Astrocyte of the cerebellum (primary cell): ENCODE measurements at regions not wholly inside any gene's neighbourhood (a gene's known extent, or its start where the extent isn't known, plus 50 kb on each side); places are given as distances from the start of the nearest gene placed in this dataset.
"Not testable (repeated sequence)": the region's sequence is repeated elsewhere in the genome, so short reads cannot be mapped to it uniquely, and the experiment has no call there.

Experiments used
- DNase-seq: peaks from one replicate; pipeline ENCODE4 v3.0.0-alpha.2; 2011; ENCODE audit warnings: low read depth
- H3K4me3 ChIP-seq: 2 replicates; pipeline ENCODE4 v1.5.1; 2011; ENCODE audit warnings: mild to moderate bottlenecking, low read depth, low read length, moderate library complexity
- in situ Hi-C: cut with HindIII; loops from 2 replicates; pipeline ENCODE4 v1.10.0; 2017; ENCODE audit warnings: low sequenced_read_pairs
- TF ChIP-seq, protein P1 (sequence below): IDR thresholded peaks from 2 replicates; pipeline ENCODE4 v1.5.1; 2012; ENCODE audit warnings: low read length, low read depth, moderate library complexity, mild to moderate bottlenecking; ENCODE audit errors: missing control alignments

DNA sequence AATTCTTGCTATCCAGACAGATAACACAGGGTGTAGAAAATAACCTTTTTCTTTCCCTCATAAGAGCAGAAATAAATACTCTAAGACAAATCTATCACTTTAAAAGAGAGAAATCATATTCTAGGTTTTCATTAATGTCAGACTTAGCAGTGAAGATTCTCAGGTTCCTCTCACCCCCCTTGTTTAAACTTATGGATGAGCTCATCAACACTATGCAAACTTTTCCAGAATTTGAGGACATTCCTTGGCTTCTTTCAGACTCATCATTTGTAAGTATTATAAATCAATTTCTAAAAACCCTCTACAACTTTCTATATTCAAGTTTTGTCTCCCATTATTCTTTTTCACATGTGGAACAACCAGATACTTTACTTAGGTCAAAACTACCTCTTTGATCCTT lies 374.9 kb upstream of the TRPC7 start:
- TF ChIP-seq, protein P1, sequence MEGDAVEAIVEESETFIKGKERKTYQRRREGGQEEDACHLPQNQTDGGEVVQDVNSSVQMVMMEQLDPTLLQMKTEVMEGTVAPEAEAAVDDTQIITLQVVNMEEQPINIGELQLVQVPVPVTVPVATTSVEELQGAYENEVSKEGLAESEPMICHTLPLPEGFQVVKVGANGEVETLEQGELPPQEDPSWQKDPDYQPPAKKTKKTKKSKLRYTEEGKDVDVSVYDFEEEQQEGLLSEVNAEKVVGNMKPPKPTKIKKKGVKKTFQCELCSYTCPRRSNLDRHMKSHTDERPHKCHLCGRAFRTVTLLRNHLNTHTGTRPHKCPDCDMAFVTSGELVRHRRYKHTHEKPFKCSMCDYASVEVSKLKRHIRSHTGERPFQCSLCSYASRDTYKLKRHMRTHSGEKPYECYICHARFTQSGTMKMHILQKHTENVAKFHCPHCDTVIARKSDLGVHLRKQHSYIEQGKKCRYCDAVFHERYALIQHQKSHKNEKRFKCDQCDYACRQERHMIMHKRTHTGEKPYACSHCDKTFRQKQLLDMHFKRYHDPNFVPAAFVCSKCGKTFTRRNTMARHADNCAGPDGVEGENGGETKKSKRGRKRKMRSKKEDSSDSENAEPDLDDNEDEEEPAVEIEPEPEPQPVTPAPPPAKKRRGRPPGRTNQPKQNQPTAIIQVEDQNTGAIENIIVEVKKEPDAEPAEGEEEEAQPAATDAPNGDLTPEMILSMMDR, result no peak
- in situ Hi-C loops, result no loop called here
- DNase-seq, result no peak
- H3K4me3 ChIP-seq, result no peak overlapping the region

DNA sequence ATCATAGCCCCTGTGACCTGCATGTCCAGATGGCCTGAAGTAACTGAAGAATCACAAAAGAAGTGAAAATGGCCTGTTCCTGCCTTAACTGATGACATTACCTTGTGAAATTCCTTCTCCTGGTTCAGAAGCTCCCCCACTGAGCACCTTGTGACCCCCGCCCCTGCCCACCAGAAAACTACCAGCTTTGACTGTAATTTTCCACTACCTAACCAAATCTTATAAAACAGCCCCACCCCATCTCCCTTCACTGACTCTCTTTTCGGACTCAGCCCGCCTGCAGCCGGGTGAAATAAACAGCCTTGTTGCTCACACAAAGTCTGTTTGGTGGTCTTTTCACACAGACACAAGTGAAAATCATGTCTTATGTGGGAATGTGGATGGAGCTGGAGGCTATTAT lies 373.9 kb upstream of the TRPC7 start:
- DNase-seq, H3K4me3 ChIP-seq, in situ Hi-C loops: not testable (repeated sequence)

DNA sequence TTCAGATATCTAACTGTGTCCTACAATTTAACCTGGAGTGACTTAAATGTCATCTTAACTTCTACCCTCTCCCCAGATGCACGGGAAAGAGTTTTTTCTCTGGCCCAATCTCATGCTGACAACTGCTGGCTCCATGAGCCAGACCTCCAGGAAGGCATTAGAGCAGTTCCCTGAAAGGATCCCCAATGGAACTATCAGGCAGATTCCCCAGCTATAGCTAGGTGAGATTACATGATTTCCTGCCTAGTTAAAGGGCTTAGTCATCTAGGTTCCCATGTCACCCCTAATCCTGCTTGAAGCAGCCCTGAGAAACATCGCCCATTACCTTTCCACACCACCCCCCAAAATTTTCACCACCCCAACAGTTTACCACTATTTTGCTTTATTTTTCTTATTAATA lies 373.5 kb upstream of the TRPC7 start:
- H3K4me3 ChIP-seq, result no peak overlapping the region
- in situ Hi-C loops, result no loop called here
- DNase-seq, result no peak
- TF ChIP-seq, protein P1, result no peak

DNA sequence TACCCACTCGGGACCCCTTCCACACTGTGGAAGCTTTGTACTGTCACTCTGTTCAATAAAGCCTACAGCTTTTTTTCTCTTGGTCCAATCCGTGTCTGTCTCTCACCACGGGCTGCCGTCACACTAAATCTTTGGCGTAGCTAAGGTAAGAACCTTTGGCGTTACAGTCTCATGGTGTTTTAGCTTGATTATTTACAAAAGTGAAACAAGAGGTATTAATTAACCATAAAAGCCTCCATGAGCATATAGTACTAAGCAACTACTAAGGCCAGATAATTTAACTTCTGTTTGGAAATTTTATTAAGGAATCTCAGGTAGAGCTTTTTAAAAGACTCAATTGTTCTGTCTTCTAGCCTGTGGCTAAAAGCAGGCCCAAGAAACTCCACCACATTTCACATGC lies 370.7 kb upstream of the TRPC7 start:
- no peak for DNase-seq
- in situ Hi-C loops, result no loop called here
- H3K4me3 ChIP-seq, result no peak overlapping the region
- TF ChIP-seq, protein P1, result no peak

GRCh38 chr5:136735611-136736010 lies 370.3 kb upstream of the TRPC7 start:
- in situ Hi-C loops, DNase-seq, H3K4me3 ChIP-seq: not testable (repeated sequence)

GRCh38 chr5:136734628-136735027 lies 369.3 kb upstream of the TRPC7 start:
- DNase-seq, result no peak
- H3K4me3 ChIP-seq, result no peak overlapping the region
- in situ Hi-C loops, result no loop called here
- TF ChIP-seq, protein P1, result no peak

GRCh38 chr5:136732751-136733150 lies 367.4 kb upstream of the TRPC7 start:
- in situ Hi-C loops, result no loop called here
- TF ChIP-seq, protein P1, result no peak
- DNase-seq, result no peak
- no peak overlapping the region for H3K4me3 ChIP-seq

- in situ Hi-C loops, result no loop called here
- TF ChIP-seq, protein P1, result no peak
- DNase-seq, result peak; percentile 50
- no peak overlapping the region for H3K4me3 ChIP-seq
These were observed 366.0 kb upstream of the TRPC7 start for GRCh38 chr5:136731241-136731900.
